Thyroid gland (tissue), 4 donors: ENCODE measurements at regions not wholly inside any gene's neighbourhood (a gene's known extent, or its start where the extent isn't known, plus 50 kb on each side); places are given as distances from the start of the nearest gene placed in this dataset.

Experiments
- DNase-seq, 2 donors: peaks; one replicate each; pipeline ENCODE4 v3.0.0-alpha.2; 2019
- H3K27ac ChIP-seq, 3 donors: fragments of 200-600 bp; sonication (generic); 1 replicate in 2 of 3; 2 replicates in 1 of 3; pipeline ENCODE4 v1.5.1; 2016 to 2019; ENCODE audit warnings: mild to moderate bottlenecking in 1 of 3, moderate library complexity in 1 of 3
- H3K27me3 ChIP-seq: fragments of 200-600 bp; sonication (generic); one replicate; pipeline ENCODE4 v1.5.1; 2019
- H3K36me3 ChIP-seq, 2 donors: fragments of 200-600 bp; sonication (generic); one replicate each; pipeline ENCODE4 v1.5.1; 2016 to 2019
- H3K4me1 ChIP-seq, 2 donors: fragments of 200-600 bp; sonication (generic); one replicate each; pipeline ENCODE4 v1.5.1; 2017 to 2019
- H3K4me3 ChIP-seq, 3 donors: fragments of 200-600 bp; sonication (generic); replicated peaks in 1 of 3; 1 replicate in 2 of 3; 2 replicates in 1 of 3; pipeline ENCODE4 v1.5.1; 2016; ENCODE audit warnings: mild to moderate bottlenecking in 1 of 3
- H3K9me3 ChIP-seq: fragments of 200-600 bp; sonication (generic); one replicate; pipeline ENCODE4 v1.5.1; 2017
- POLR2A ChIP-seq, 2 donors: fragments of 450-650 bp; IDR thresholded peaks; one replicate each; pipeline ENCODE4 v1.6.1; 2017; ENCODE audit warnings: antibody characterized with exemption in 2 of 2, mild to moderate bottlenecking in 2 of 2, moderate library complexity in 1 of 2
- WGBS, 2 donors: methylation state at CpG; one replicate each; pipeline ENCODE4 v1.1.5; 2017; 5-methylcytosine and 5-hydroxymethylcytosine counted together
- intact Hi-C: fragments of 100-400 bp; cut with DNase I; formaldehyde crosslinking; loops from one replicate; pipeline ENCODE4 v1.15.1; 2023
- TF ChIP-seq, protein P1 (sequence below), 6 experiments: fragments of 200-600 bp in 3 of 6; fragments of 450-650 bp in 3 of 6; sonication (generic) in 3 of 6; IDR thresholded peaks; one replicate each; pipeline ENCODE4 v1.5.1; 2016 to 2019; ENCODE audit warnings: antibody characterized with exemption in 6 of 6, mild to moderate bottlenecking in 2 of 6, inconsistent platforms in 1 of 6, moderate library complexity in 1 of 6

DNA sequence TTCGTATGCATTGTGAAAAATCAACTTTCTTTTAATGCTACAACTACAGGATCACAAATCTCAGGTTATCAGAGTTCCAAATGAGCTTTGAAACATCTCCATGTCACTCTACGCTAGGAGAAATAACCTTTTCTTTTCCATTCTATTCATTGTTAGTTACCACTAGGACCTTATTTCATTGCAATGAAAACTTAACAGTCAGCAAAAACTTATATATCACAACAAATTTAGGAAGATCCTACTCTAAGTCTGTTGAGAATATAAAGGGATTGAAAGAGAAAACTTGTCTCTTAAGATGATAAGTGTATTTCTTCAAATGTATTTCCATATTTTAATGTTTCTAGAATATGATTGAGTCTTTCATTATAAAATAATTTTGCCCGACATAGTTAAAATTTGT lies 539.1 kb downstream of the TMTC2 start:
- intact Hi-C loops, result no loop called here
- no peak for DNase-seq
- H3K27me3 ChIP-seq, result no peaks in the 10 kb centered on the region
- WGBS, 2 donors, result 95% methylated on average over 3 of the region's 3 CpGs
- H3K36me3 ChIP-seq, result no peaks in the 10 kb centered on the region
- no peak for TF ChIP-seq POLR2A (IDR thresholded peaks at IDR 0.05)
- TF ChIP-seq, protein P1, sequence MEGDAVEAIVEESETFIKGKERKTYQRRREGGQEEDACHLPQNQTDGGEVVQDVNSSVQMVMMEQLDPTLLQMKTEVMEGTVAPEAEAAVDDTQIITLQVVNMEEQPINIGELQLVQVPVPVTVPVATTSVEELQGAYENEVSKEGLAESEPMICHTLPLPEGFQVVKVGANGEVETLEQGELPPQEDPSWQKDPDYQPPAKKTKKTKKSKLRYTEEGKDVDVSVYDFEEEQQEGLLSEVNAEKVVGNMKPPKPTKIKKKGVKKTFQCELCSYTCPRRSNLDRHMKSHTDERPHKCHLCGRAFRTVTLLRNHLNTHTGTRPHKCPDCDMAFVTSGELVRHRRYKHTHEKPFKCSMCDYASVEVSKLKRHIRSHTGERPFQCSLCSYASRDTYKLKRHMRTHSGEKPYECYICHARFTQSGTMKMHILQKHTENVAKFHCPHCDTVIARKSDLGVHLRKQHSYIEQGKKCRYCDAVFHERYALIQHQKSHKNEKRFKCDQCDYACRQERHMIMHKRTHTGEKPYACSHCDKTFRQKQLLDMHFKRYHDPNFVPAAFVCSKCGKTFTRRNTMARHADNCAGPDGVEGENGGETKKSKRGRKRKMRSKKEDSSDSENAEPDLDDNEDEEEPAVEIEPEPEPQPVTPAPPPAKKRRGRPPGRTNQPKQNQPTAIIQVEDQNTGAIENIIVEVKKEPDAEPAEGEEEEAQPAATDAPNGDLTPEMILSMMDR (IDR thresholded peaks at IDR 0.05), result no peak
- no peak overlapping the region for H3K27ac ChIP-seq
- H3K9me3 ChIP-seq, result no peaks in the 10 kb centered on the region
- H3K4me3 ChIP-seq, result no peak overlapping the region
- no peaks in the 10 kb centered on the region for H3K4me1 ChIP-seq

GRCh38 chr12:83224012-83224411 lies 537.3 kb downstream of the TMTC2 start:
- H3K36me3 ChIP-seq, result no peaks in the 10 kb centered on the region
- TF ChIP-seq, protein P1 (IDR thresholded peaks at IDR 0.05), result no peak
- no peak for TF ChIP-seq POLR2A (IDR thresholded peaks at IDR 0.05)
- no peak for DNase-seq
- H3K4me3 ChIP-seq, result no peak overlapping the region
- no peaks in the 10 kb centered on the region for H3K9me3 ChIP-seq
- H3K27me3 ChIP-seq, result no peaks in the 10 kb centered on the region
- no peaks in the 10 kb centered on the region for H3K4me1 ChIP-seq
- WGBS, 2 donors, result 65 to 75% methylated on average over 5 of the region's 5 CpGs
- intact Hi-C loops, result no loop called here
- no peak overlapping the region for H3K27ac ChIP-seq

DNA sequence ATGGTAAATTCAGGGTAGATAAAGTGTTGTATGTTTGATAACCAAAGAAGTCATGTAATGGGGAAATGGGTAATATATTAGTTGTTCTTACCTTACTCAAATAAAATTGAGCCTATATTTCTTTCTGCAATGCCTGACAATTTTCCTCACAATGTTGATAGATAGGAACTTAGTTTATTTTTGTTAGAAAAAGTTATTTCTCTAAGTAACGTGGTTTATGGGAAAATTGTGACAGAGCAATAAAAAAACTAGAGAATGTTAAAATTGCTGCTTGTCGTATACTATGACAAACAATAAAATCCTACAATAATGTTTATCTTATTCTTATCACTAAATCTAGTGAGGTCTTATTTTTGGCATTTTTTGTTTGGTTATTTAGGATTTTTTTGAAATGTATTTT lies 534.1 kb downstream of the TMTC2 start:
- Histone ChIP-seq H3K4me3 (no peak overlapping the region), H3K4me1 (no peaks in the 10 kb centered on the region), H3K36me3 (no peaks in the 10 kb centered on the region), H3K27me3 (no peaks in the 10 kb centered on the region), H3K9me3 (no peaks in the 10 kb centered on the region), H3K27ac (no peak overlapping the region)
- DNase-seq, result no peak
- intact Hi-C loops, result no loop called here
- 88 to 89% methylated on average over 2 of the region's 2 CpGs for WGBS, 2 donors
- TF ChIP-seq, protein P1 (IDR thresholded peaks at IDR 0.05), result no peak
- TF ChIP-seq POLR2A (IDR thresholded peaks at IDR 0.05), result no peak

DNA sequence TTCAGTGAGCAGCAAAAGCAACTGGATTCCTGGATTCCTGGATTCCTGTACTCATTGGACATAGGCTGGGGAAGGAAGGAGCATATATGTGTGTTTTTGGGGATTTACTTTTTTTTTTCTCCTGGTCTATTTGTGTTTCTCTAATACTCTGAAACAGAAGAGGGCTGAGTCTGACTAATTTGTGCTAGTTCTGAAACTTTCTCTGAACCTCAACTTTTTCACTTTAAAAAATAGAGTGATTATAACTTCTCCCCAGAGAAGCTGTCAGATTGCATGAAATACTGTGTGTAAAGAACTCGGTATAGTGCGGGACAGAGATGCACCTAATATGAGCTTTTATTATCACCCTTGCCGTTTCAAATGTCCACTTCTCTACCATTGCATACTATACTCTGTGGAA lies 529.5 kb downstream of the TMTC2 start:
- Histone ChIP-seq H3K36me3 (no peaks in the 10 kb centered on the region), H3K4me3 (no peak overlapping the region), H3K27me3 (no peaks in the 10 kb centered on the region), H3K27ac (no peak overlapping the region), H3K4me1 (no peaks in the 10 kb centered on the region), H3K9me3 (no peaks in the 10 kb centered on the region)
- 89 to 96% methylated on average over 3 of the region's 3 CpGs for WGBS, 2 donors
- no peak for DNase-seq
- intact Hi-C loops, result no loop called here
- no peak for TF ChIP-seq POLR2A (IDR thresholded peaks at IDR 0.05)
- TF ChIP-seq, protein P1 (IDR thresholded peaks at IDR 0.05), result no peak

DNA sequence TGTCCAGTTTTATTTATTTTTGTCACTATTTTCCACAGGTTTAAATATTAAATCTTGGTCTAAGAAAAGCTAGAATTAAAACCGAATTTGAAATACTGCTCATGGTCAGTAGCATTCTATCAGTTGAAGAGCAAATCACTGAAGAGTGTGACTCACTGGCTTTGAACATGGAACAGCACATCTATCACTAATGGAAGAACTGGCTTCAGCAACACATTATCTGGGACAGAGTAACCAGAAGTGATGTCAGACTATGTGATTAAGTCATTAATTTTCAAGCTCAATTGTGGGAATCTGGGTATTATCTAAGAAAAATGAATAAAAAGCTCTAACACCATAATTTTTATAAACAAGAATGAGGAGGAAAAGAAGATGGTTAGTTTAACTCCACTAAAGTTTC lies 527.5 kb downstream of the TMTC2 start:
- Histone ChIP-seq H3K4me3 (no peak overlapping the region), H3K27ac (no peak overlapping the region), H3K9me3 (no peaks in the 10 kb centered on the region), H3K4me1 (no peaks in the 10 kb centered on the region), H3K36me3 (no peaks in the 10 kb centered on the region), H3K27me3 (no peaks in the 10 kb centered on the region)
- no peak for DNase-seq
- WGBS, 2 donors, result 76 to 81% methylated on average over 1 of the region's 1 CpG
- no peak for TF ChIP-seq POLR2A (IDR thresholded peaks at IDR 0.05)
- TF ChIP-seq, protein P1 (IDR thresholded peaks at IDR 0.05), result no peak
- intact Hi-C loops, result no loop called here
